NK-92 treated with Interleukin-12 subunit alpha and Interleukin-12 subunit beta, amount 100 ng/mL, for 24 hours (cell line): ENCODE measurements at regions not wholly inside any gene's neighbourhood (a gene's known extent, or its start where the extent isn't known, plus 50 kb on each side); places are given as distances from the start of the nearest gene placed in this dataset.

ENCODE experiments used
- DNase-seq: peaks from one replicate; lab custom pipeline; 2025; lab: John Stamatoyannopoulos, UW

DNA sequence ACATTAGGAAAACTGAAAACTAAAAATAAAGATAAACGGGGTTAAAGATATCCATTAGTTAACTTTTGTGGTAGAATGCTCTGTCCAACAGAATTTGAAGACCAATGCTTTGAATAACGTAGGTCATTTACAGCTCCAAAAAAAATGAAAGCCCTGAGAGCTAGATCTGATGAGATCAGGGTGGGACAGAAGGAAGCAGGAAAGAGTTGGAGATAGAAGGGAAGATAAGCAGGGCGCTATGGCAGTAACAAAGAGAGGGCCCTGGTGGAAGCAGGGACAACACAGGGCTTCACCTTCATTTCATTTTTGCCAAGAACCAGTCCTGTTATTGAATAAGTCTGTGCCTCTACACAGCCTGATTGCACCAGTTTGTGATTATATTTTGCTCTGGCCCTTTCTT lies 51.0 kb upstream of the RGS8 start:
- DNase-seq, result no peak

DNA sequence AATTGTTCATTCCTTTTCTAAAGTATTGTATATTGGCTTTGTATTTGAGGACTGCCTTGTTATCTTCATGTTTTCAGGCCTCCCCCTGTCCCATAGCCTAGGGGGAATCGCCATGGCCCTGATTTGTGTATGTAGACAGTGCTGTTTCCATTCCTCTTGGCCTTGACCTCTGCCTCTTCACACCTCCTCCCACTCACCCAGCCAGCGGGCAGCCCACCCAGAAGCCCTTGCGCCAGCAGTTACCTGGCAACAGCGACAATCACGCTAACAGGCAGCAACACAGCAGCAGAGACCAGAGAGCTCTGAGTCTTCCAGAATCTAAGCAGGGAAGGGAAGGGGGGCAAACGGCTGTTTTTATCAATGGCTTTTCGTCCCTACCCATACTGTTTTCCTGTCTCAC lies 50.0 kb upstream of the NPL start:
- peak; percentile 8 for DNase-seq
